Neural cell (in vitro differentiated cells): ENCODE measurements at regions not wholly inside any gene's neighbourhood (a gene's known extent, or its start where the extent isn't known, plus 50 kb on each side); places are given as distances from the start of the nearest gene placed in this dataset.

Experiments used
- CTCF ChIP-seq: fragments of 450-650 bp; IDR thresholded peaks from 2 replicates; pipeline ENCODE4 v1.5.1; 2014; ENCODE audit warnings: antibody characterized with exemption, mild to moderate bottlenecking, moderate library complexity; ENCODE audit not compliant: poor library complexity, severe bottlenecking
- EP300 ChIP-seq: fragments of 450-650 bp; conservative IDR thresholded peaks from 2 replicates; pipeline ENCODE4 v1.6.1; 2014; ENCODE audit warnings: antibody characterized with exemption, mild to moderate bottlenecking, moderate library complexity; ENCODE audit not compliant: poor library complexity, severe bottlenecking
- EZH2 ChIP-seq: fragments of 200-600, 300-800 bp; shearing (Covaris generic), sonication (generic); IDR thresholded peaks from 2 replicates; pipeline ENCODE4 v1.6.1; 2014; ENCODE audit warnings: antibody characterized with exemption, low read length, borderline replicate concordance, mild to moderate bottlenecking; ENCODE audit not compliant: insufficient read depth, poor library complexity, severe bottlenecking
- MXI1 ChIP-seq: fragments of 450-650 bp; conservative IDR thresholded peaks from 2 replicates; pipeline ENCODE4 v1.6.1; 2014; ENCODE audit warnings: antibody characterized with exemption, mild to moderate bottlenecking; ENCODE audit not compliant: poor library complexity, severe bottlenecking
- POLR2AphosphoS5 ChIP-seq: IDR thresholded peaks from 2 replicates; pipeline ENCODE4 v1.6.1; 2012
- REST ChIP-seq: IDR thresholded peaks from 2 replicates; pipeline ENCODE4 v1.6.1; 2012; ENCODE audit warnings: borderline replicate concordance
- SMC3 ChIP-seq: fragments of 450-650 bp; conservative IDR thresholded peaks from 2 replicates; pipeline ENCODE4 v1.6.1; 2014; ENCODE audit warnings: antibody characterized with exemption, mild to moderate bottlenecking, moderate library complexity; ENCODE audit not compliant: poor library complexity
- TAF1 ChIP-seq: IDR thresholded peaks from 2 replicates; pipeline ENCODE4 v1.6.1; 2012; ENCODE audit warnings: low read depth

- TF ChIP-seq CTCF: no peak
- no peak for TF ChIP-seq EP300
- TF ChIP-seq POLR2AphosphoS5: no peak
- TF ChIP-seq MXI1: no peak
- TF ChIP-seq REST: no peak
- no peak for TF ChIP-seq EZH2
- TF ChIP-seq SMC3: no peak
- no peak for TF ChIP-seq TAF1
These were observed 504.8 kb downstream of the RFC3 start for GRCh38 chr13:34322743-34323074.
